Hepatocyte (in vitro differentiated cells): ENCODE measurements at regions not wholly inside any gene's neighbourhood (a gene's known extent, or its start where the extent isn't known, plus 50 kb on each side); places are given as distances from the start of the nearest gene placed in this dataset.

ENCODE experiments used
- CTCF ChIP-seq: fragments of 200-600 bp; sonication (generic); IDR thresholded peaks from 2 replicates; pipeline ENCODE4 v1.5.1; 2016; ENCODE audit warnings: antibody characterized with exemption, mild to moderate bottlenecking; ENCODE audit not compliant: poor library complexity
- EZH2 ChIP-seq: fragments of 200-600 bp; sonication (generic); IDR thresholded peaks from 2 replicates; pipeline ENCODE4 v1.6.1; 2016; ENCODE audit warnings: antibody characterized with exemption, mild to moderate bottlenecking, borderline replicate concordance
- EZH2phosphoT487 ChIP-seq: fragments of 200-600 bp; sonication (generic); IDR thresholded peaks from one replicate; pipeline ENCODE4 v1.6.1; 2018; ENCODE audit warnings: antibody characterized with exemption, mild to moderate bottlenecking, low read depth, moderate library complexity; ENCODE audit not compliant: unreplicated experiment, severe bottlenecking

GRCh38 chr9:119509291-119509905, 140.2 kb upstream of the BRINP1 start:
- no peak for TF ChIP-seq CTCF
- no peak for TF ChIP-seq EZH2
- TF ChIP-seq EZH2phosphoT487, result no peak
